ENCODE measurements at regions not wholly inside any gene's neighbourhood (a gene's known extent, or its start where the extent isn't known, plus 50 kb on each side); places are given as distances from the start of the nearest gene placed in this dataset.

- TF ChIP-seq YY1 (IDR thresholded peaks at IDR 0.05; ENCODE audit: insufficient read depth, insufficient read length) = no peak
- TF ChIP-seq SUZ12 (IDR thresholded peaks at IDR 0.05; ENCODE audit: extremely low read depth, insufficient read depth, insufficient read length) = no peak
- no peak for TF ChIP-seq ZNF274 (IDR thresholded peaks at IDR 0.05; ENCODE audit: low read depth, low read length)
Observed at GRCh38 chr9:2415326-2415725, 206.3 kb upstream of the VLDLR start.

Measured in NT2/D1 (cell line).